ENCODE measurements at regions not wholly inside any gene's neighbourhood (a gene's known extent, or its start where the extent isn't known, plus 50 kb on each side); places are given as distances from the start of the nearest gene placed in this dataset.
A peak's percentile ranks its signal among the peaks of the same experiment; 100 is the strongest.

- peak overlapping the region in 1 of 2 donors; percentile 51 for H3K27ac ChIP-seq
- peak; percentile 64 for DNase-seq (ENCODE audit: low spot score)
- TF ChIP-seq CTCF (IDR thresholded peaks at IDR 0.05): no peak
- H3K4me3 ChIP-seq: peak overlapping the region; percentile 8
These were observed 154.9 kb downstream of the MRPL14 start for GRCh38 chr6:43972179-43972912.

- DNase-seq (ENCODE audit: low spot score): no peak
- no peak for TF ChIP-seq CTCF (IDR thresholded peaks at IDR 0.05)
- Histone ChIP-seq H3K27ac (no peak overlapping the region), H3K4me3 (no peak overlapping the region)
These were observed 155.5 kb downstream of the MRPL14 start for GRCh38 chr6:43971776-43972126.

- TF ChIP-seq CTCF (IDR thresholded peaks at IDR 0.05): no peak
- H3K27ac ChIP-seq: no peak overlapping the region
- DNase-seq (ENCODE audit: low spot score): peak; percentile 70
- no peak overlapping the region for H3K4me3 ChIP-seq
These were observed 156.1 kb downstream of the MRPL14 start for GRCh38 chr6:43970913-43971775.

GRCh38 chr6:43970068-43970912 lies 157.0 kb downstream of the MRPL14 start:
- no peak overlapping the region for H3K27ac ChIP-seq
- peak; percentile 45 for DNase-seq (ENCODE audit: low spot score)
- no peak for TF ChIP-seq CTCF (IDR thresholded peaks at IDR 0.05)
- no peak overlapping the region for H3K4me3 ChIP-seq

GRCh38 chr6:43969158-43969981 lies 157.9 kb downstream of the MRPL14 start:
- no peak overlapping the region for H3K27ac ChIP-seq
- DNase-seq (ENCODE audit: low spot score): peak; percentile 47
- H3K4me3 ChIP-seq: no peak overlapping the region
- no peak for TF ChIP-seq CTCF (IDR thresholded peaks at IDR 0.05)

Data from coronary artery (tissue), 2 donors.